ENCODE measurements at regions not wholly inside any gene's neighbourhood (a gene's known extent, or its start where the extent isn't known, plus 50 kb on each side); places are given as distances from the start of the nearest gene placed in this dataset.

- TF ChIP-seq CTCF (IDR thresholded peaks at IDR 0.05; ENCODE audit: low read length) (no peak), EZH2 (optimal IDR thresholded peaks at IDR 0.05; ENCODE audit: low read depth, low read length) (no peak)
These were observed 234.9 kb downstream of the TUBA3C start for GRCh38 chr13:18946738-18947137.

Data from MM.1S (cell line).